A549 (cell line): ENCODE measurements at regions not wholly inside any gene's neighbourhood (a gene's known extent, or its start where the extent isn't known, plus 50 kb on each side); places are given as distances from the start of the nearest gene placed in this dataset.

Source experiments
- ATAC-seq, 2 experiments: fragments of 200-7000 bp in 1 of 2; fragments of >200 bp in 1 of 2; cut with Nextera tagmentation in 1 of 2; cut with Tn5 transposase in 1 of 2; 3 replicates each; pipeline versions ENCODE4 v1.8.0 to v1.9.1; 2018 to 2020; ENCODE audit warnings: mild to moderate bottlenecking in 1 of 2, moderate library complexity in 1 of 2
- CTCF ChIA-PET: fragments of 300-600 bp; sonication (Branson Sonifier 250); formaldehyde crosslinking; extraction: SDS; loops from one replicate; lab custom pipeline; 2021; ENCODE audit warnings: antibody characterized with exemption, inconsistent platforms; lab: Yijun Ruan, JAX
- POLR2A ChIA-PET: fragments of 350-600 bp; formaldehyde crosslinking; extraction: SDS; loops from one replicate; lab custom pipeline; 2021; ENCODE audit warnings: antibody characterized with exemption, inconsistent platforms; lab: Yijun Ruan, JAX
- DNase-seq, 2 experiments: peaks; one replicate each; pipeline versions ENCODE4 v3.0.0 to v3.0.0-alpha.2; 2011 to 2016; ENCODE audit warnings: low read depth in 1 of 2, low spot score in 1 of 2
- FAIRE-seq: peaks from 2 replicates; lab custom pipeline; 2011; peaks lifted over from hg19 to GRCh38; lab: Jason Lieb, UNC
- H3K27ac ChIP-seq, 2 experiments: fragments of >200 bp; sonication (Bioruptor Twin); formaldehyde crosslinking; 3 replicates each; pipeline ENCODE4 v1.5.1; 2016 to 2017
- H3K4me1 ChIP-seq: fragments of >200 bp; sonication (Bioruptor Twin); formaldehyde crosslinking; 3 replicates; pipeline ENCODE4 v1.6.1; 2016
- H3K4me2 ChIP-seq: fragments of >200 bp; sonication (Bioruptor Twin); formaldehyde crosslinking; 3 replicates; pipeline ENCODE4 v1.6.1; 2016
- H3K4me3 ChIP-seq: fragments of >200 bp; sonication (Bioruptor Twin); formaldehyde crosslinking; 3 replicates; pipeline ENCODE4 v1.5.1; 2016
- H3K9me3 ChIP-seq: fragments of >200 bp; sonication (Bioruptor Twin); formaldehyde crosslinking; 3 replicates; pipeline ENCODE4 v1.6.1; 2016
- BCL3 ChIP-seq: fragments of >200 bp; sonication (Bioruptor Twin); formaldehyde crosslinking; IDR thresholded peaks from 3 replicates; pipeline ENCODE4 v1.6.1; 2016
- CBX8 ChIP-seq: fragments of 200-600 bp; sonication (generic); IDR thresholded peaks from 2 replicates; pipeline ENCODE4 v1.6.1; 2016
- CHD4 ChIP-seq: fragments of 200-600 bp; sonication (generic); IDR thresholded peaks from 2 replicates; pipeline ENCODE4 v1.6.1; 2016; ENCODE audit warnings: antibody characterized with exemption, mild to moderate bottlenecking, borderline replicate concordance
- CTCF ChIP-seq: fragments of >200 bp; sonication (Bioruptor Twin); formaldehyde crosslinking; IDR thresholded peaks from 3 replicates; pipeline ENCODE4 v1.5.1; 2016
- EHMT2 ChIP-seq: fragments of 200-600 bp; sonication (generic); IDR thresholded peaks from 2 replicates; pipeline ENCODE4 v1.6.1; 2016; ENCODE audit warnings: antibody characterized with exemption, low read depth, mild to moderate bottlenecking, moderate library complexity
- FOSL2 ChIP-seq, 2 experiments: fragments of 450-650 bp in 1 of 2; fragments of >200 bp in 1 of 2; sonication (Bioruptor Twin) in 1 of 2; formaldehyde crosslinking; IDR thresholded peaks; 2 replicates each; pipeline versions ENCODE4 v1.5.0 to v1.6.1; 2016 to 2020; ENCODE audit warnings: mild to moderate bottlenecking in 1 of 2, moderate library complexity in 1 of 2
- FOXS1 ChIP-seq: fragments of 250-450 bp; sonication (Bioruptor Pico); IDR thresholded peaks from 2 replicates; pipeline ENCODE4 v1.5.0; 2020; ENCODE audit warnings: mild to moderate bottlenecking, moderate library complexity
- GATA3 ChIP-seq: IDR thresholded peaks from 2 replicates; pipeline ENCODE4 v1.6.1; 2012; ENCODE audit warnings: borderline replicate concordance
- HDAC2 ChIP-seq: fragments of 200-600 bp; sonication (generic); IDR thresholded peaks from 2 replicates; pipeline ENCODE4 v1.6.1; 2016
- MAFK ChIP-seq: fragments of 450-650 bp; IDR thresholded peaks from 2 replicates; pipeline ENCODE4 v1.6.1; 2014; ENCODE audit not compliant: partially characterized antibody
- MAX ChIP-seq: IDR thresholded peaks from 2 replicates; pipeline ENCODE4 v1.6.1; 2012
- MAZ ChIP-seq: fragments of 150-350 bp; IDR thresholded peaks from 2 replicates; pipeline ENCODE4 v1.6.1; 2014; ENCODE audit warnings: antibody characterized with exemption, low read depth, low read length, borderline replicate concordance
- NFE2L2 ChIP-seq: fragments of 150-350 bp; conservative IDR thresholded peaks from 2 replicates; pipeline ENCODE4 v1.6.1; 2014; ENCODE audit warnings: low read length
- PHF8 ChIP-seq: fragments of 200-600 bp; sonication (generic); IDR thresholded peaks from 2 replicates; pipeline ENCODE4 v1.6.1; 2016; ENCODE audit warnings: low read depth, mild to moderate bottlenecking, antibody characterized with exemption, moderate library complexity, borderline replicate concordance
- RAD21 ChIP-seq, 2 experiments: fragments of >200 bp in 1 of 2; sonication (Bioruptor Twin) in 1 of 2; formaldehyde crosslinking in 1 of 2; IDR thresholded peaks in 1 of 2; conservative IDR thresholded peaks in 1 of 2; 2 replicates in 1 of 2; 3 replicates in 1 of 2; pipeline ENCODE4 v1.6.1; 2012 to 2018; ENCODE audit warnings: inconsistent platforms in 1 of 2
- RCOR1 ChIP-seq: fragments of 150-350 bp; IDR thresholded peaks from 2 replicates; pipeline ENCODE4 v1.6.1; 2014; ENCODE audit warnings: antibody characterized with exemption, low read length, low read depth
- SMC3 ChIP-seq: fragments of >200 bp; sonication (Bioruptor Twin); formaldehyde crosslinking; IDR thresholded peaks from 3 replicates; pipeline ENCODE4 v1.6.1; 2018; ENCODE audit warnings: inconsistent platforms
- TFCP2L1 ChIP-seq: fragments of 250-450 bp; sonication (Bioruptor Pico); IDR thresholded peaks from 2 replicates; pipeline ENCODE4 v1.5.0; 2021; ENCODE audit warnings: mild to moderate bottlenecking
- ZFP36 ChIP-seq: fragments of 450-650 bp; IDR thresholded peaks from 2 replicates; pipeline ENCODE4 v1.6.1; 2014; ENCODE audit warnings: borderline replicate concordance; ENCODE audit not compliant: partially characterized antibody
- ZSCAN20 ChIP-seq: fragments of 250-450 bp; sonication (Bioruptor Pico); IDR thresholded peaks from 2 replicates; pipeline ENCODE4 v1.8.0; 2022; ENCODE audit warnings: mild to moderate bottlenecking, moderate library complexity
- WGBS: methylation state at CpG from one replicate; pipeline ENCODE4 v1.1.6; 2017; ENCODE audit errors: missing lambda C conversion rate; 5-methylcytosine and 5-hydroxymethylcytosine counted together
- TF ChIP-seq, protein P1 (sequence below): fragments of 250-450 bp; sonication (Bioruptor Pico); IDR thresholded peaks from 2 replicates; pipeline ENCODE4 v1.5.0; 2021; ENCODE audit warnings: mild to moderate bottlenecking, moderate library complexity, borderline replicate concordance
- TF ChIP-seq, protein P2 (sequence below): fragments of 450-650 bp; IDR thresholded peaks from 2 replicates; pipeline ENCODE4 v1.6.1; 2014; ENCODE audit warnings: antibody characterized with exemption
- TF ChIP-seq, protein P3 (sequence below): fragments of >200 bp; sonication (Bioruptor Twin); formaldehyde crosslinking; IDR thresholded peaks from 2 replicates; pipeline ENCODE4 v1.6.1; 2016

DNA sequence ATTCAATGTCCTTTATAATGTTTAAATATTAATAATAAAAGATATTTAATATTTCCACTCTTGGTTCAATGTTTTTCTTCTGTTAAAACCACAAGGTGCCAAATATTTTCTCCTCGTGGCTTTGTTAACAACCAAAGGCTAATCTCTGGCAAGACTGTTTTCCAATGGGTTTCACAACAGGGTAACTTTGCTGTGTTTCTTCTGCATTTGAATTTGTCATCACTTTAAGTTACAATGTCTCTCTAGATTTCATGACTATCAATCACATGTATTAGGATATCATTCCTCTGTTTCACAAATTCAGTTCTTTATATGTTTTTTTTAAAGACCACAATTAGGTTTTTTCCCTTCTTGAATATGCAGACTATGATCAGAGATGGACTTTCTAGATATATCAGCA is 469.8 kb upstream of the ACVR2A start (continued):
- TF ChIP-seq HDAC2 (no peak), RCOR1 (no peak), EHMT2 (no peak), CHD4 (no peak), GATA3 (no peak), NFE2L2 (no peak), SMC3 (no peak)

GRCh38 chr2:147374423-147374811 is 470.4 kb upstream of the ACVR2A start:
- TF ChIP-seq, protein P1, sequence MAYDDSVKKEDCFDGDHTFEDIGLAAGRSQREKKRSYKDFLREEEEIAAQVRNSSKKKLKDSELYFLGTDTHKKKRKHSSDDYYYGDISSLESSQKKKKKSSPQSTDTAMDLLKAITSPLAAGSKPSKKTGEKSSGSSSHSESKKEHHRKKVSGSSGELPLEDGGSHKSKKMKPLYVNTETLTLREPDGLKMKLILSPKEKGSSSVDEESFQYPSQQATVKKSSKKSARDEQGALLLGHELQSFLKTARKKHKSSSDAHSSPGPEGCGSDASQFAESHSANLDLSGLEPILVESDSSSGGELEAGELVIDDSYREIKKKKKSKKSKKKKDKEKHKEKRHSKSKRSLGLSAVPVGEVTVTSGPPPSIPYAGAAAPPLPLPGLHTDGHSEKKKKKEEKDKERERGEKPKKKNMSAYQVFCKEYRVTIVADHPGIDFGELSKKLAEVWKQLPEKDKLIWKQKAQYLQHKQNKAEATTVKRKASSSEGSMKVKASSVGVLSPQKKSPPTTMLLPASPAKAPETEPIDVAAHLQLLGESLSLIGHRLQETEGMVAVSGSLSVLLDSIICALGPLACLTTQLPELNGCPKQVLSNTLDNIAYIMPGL: no peak
- no peak for TF ChIP-seq MAZ
- TF ChIP-seq, protein P2, sequence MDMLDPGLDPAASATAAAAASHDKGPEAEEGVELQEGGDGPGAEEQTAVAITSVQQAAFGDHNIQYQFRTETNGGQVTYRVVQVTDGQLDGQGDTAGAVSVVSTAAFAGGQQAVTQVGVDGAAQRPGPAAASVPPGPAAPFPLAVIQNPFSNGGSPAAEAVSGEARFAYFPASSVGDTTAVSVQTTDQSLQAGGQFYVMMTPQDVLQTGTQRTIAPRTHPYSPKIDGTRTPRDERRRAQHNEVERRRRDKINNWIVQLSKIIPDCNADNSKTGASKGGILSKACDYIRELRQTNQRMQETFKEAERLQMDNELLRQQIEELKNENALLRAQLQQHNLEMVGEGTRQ: no peak
- no peak for TF ChIP-seq CTCF
- no peak for TF ChIP-seq PHF8
- FAIRE-seq: no peak
- DNase-seq: no peak
- Histone ChIP-seq H3K9me3 (no peaks in the 10 kb centered on the region), H3K4me1 (no peaks in the 10 kb centered on the region), H3K4me3 (no peak overlapping the region), H3K27ac (no peak overlapping the region), H3K4me2 (no peak overlapping the region)
- ATAC-seq: no peak
- ChIA-PET CTCF (no interaction called here), POLR2A (no interaction called here)

GRCh38 chr2:147373800-147374422 is 470.9 kb upstream of the ACVR2A start:
- H3K4me3 ChIP-seq: no peak overlapping the region
- POLR2A ChIA-PET: no interaction called here
- H3K9me3 ChIP-seq: no peaks in the 10 kb centered on the region
- no peak overlapping the region for H3K27ac ChIP-seq
- TF ChIP-seq PHF8: no peak
- no peak for TF ChIP-seq MAFK
- no peak for TF ChIP-seq ZFP36
- TF ChIP-seq, protein P3, sequence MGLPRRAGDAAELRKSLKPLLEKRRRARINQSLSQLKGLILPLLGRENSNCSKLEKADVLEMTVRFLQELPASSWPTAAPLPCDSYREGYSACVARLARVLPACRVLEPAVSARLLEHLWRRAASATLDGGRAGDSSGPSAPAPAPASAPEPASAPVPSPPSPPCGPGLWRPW: no peak
- TF ChIP-seq SMC3: no peak
- TF ChIP-seq FOSL2 (IDR thresholded peaks at IDR 0.05): no peak
- TF ChIP-seq FOSL2 (CRISPR knock-in tag; IDR thresholded peaks at IDR 0.05): no peak
- no peak for TF ChIP-seq HDAC2
- no peak for TF ChIP-seq MAX
- no peak for ATAC-seq
- no peaks in the 10 kb centered on the region for H3K4me1 ChIP-seq
- WGBS: 40% methylated on average over 3 of the region's 3 CpGs
- FAIRE-seq: no peak
- DNase-seq: no peak
- H3K4me2 ChIP-seq: no peak overlapping the region
- CTCF ChIA-PET: no interaction called here

- no peak for ATAC-seq
- FAIRE-seq: no peak
- TF ChIP-seq FOXS1 (CRISPR knock-in tag) (no peak), CHD4 (no peak), CTCF (no peak), CBX8 (no peak), BCL3 (no peak), EHMT2 (no peak), HDAC2 (no peak), TFCP2L1 (CRISPR knock-in tag) (no peak), ZSCAN20 (CRISPR knock-in tag) (no peak), RAD21 (conservative IDR thresholded peaks at IDR 0.05 in 1 of 2, IDR thresholded peaks at IDR 0.05 in 1 of 2) (no peak)
- TF ChIP-seq, all 56 proteins: peak for 0
- no peak overlapping the region for H3K27ac ChIP-seq
- H3K4me3 ChIP-seq: no peak overlapping the region
- ChIA-PET POLR2A (no interaction called here), CTCF (no interaction called here)
- no peak overlapping the region for H3K4me2 ChIP-seq
- H3K4me1 ChIP-seq: no peaks in the 10 kb centered on the region
- no peak for DNase-seq
- H3K9me3 ChIP-seq: no peaks in the 10 kb centered on the region
These were observed 476.5 kb upstream of the ACVR2A start for GRCh38 chr2:147368306-147368705.
